ENCODE measurements at regions not wholly inside any gene's neighbourhood (a gene's known extent, or its start where the extent isn't known, plus 50 kb on each side); places are given as distances from the start of the nearest gene placed in this dataset.

DNA sequence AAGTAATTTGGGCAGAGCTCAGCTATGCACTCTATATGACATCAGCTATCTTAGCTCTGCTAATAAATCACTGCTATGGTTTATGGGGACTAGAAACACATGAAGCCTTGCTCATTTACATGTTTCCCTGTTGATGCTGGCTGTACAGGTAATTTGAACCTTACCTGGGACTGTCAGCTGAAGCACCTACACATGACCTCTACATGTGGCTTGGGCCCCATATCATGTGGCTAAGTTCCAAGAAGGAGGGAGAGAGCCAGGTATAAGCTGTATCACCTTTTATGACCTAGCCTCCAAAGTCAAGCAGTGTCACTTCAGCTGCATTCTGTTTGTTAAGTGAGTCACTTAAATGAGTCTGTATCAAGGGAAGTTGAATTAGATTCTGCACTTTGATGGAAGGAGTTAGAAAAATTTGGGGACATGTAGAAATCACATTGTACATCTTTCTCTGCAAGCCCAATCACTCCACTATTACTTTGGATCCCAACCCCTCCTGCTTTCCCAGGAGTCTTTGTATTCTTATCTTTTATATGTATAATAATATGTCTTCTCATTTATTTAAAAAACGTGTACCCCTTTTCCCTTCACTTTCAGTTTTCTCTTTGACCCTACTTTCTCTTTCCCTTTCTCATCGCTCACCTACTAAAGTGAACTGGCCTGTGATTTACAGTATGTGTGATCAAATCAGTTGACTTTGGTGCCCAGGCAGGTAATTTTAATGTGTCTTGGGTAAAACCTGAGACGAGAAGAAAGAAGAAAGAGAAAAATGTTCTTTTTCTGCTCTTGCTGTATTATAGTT, 53.4 kb upstream of the PRKACB start:
- Histone ChIP-seq H3K27ac (no peak overlapping the region), H3K9me3 (no peaks in the 10 kb centered on the region), H3K36me3 (no peaks in the 10 kb centered on the region), H3K4me1 (peaks cover 0 to 10% (median 5%) of the 10 kb centered on the region in 4 donors), H3K27me3 (no peaks in the 10 kb centered on the region), H3K4me3 (no peak overlapping the region)
- intact Hi-C loops (cut with DNase I; ENCODE audit: low total_unique reads) = no loop called here
- TF ChIP-seq CTCF (IDR thresholded peaks at IDR 0.05) = no peak
- no peak for DNase-seq

- no peak for DNase-seq
- Histone ChIP-seq H3K4me3 (no peak overlapping the region), H3K27ac (no peak overlapping the region), H3K36me3 (no peaks in the 10 kb centered on the region), H3K4me1 (peaks cover 0 to 10% (median 5%) of the 10 kb centered on the region in 4 donors), H3K9me3 (no peaks in the 10 kb centered on the region), H3K27me3 (no peaks in the 10 kb centered on the region)
- intact Hi-C loops (cut with DNase I; ENCODE audit: low total_unique reads) = no loop called here
- no peak for TF ChIP-seq CTCF (IDR thresholded peaks at IDR 0.05)
Observed at GRCh38 chr1:84089867-84090266, 54.2 kb upstream of the PRKACB start.

DNA sequence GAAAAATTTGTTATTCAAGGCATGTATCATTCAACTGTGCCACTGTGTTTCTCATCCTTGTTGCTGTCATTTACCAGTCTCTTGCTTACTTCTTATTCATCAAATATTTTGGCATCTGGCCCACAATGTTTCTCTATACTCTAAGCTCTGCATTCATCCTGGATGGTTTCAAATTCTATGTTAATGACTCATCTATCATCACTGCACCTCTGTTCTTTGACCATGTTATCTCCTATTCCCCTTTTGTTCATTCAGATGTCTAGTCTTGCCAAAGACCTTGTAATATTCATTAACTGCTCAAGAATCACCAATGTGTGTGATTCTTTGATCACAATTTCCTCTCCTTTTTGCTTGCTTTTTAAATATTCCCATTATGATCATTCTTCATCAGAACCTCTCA, 54.6 kb upstream of the PRKACB start:
- DNase-seq = no peak
- intact Hi-C loops (cut with DNase I; ENCODE audit: low total_unique reads) = no loop called here
- Histone ChIP-seq H3K4me3 (no peak overlapping the region), H3K27ac (no peak overlapping the region), H3K36me3 (no peaks in the 10 kb centered on the region), H3K9me3 (no peaks in the 10 kb centered on the region), H3K4me1 (peaks cover 0 to 10% (median 5%) of the 10 kb centered on the region in 4 donors), H3K27me3 (no peaks in the 10 kb centered on the region)
- TF ChIP-seq CTCF (IDR thresholded peaks at IDR 0.05) = no peak

- Histone ChIP-seq H3K4me1 (peaks cover 0 to 10% (median 5%) of the 10 kb centered on the region in 4 donors), H3K36me3 (no peaks in the 10 kb centered on the region), H3K27me3 (no peaks in the 10 kb centered on the region), H3K4me3 (no peak overlapping the region), H3K9me3 (no peaks in the 10 kb centered on the region), H3K27ac (no peak overlapping the region)
- TF ChIP-seq CTCF (IDR thresholded peaks at IDR 0.05) = no peak
- intact Hi-C loops (cut with DNase I; ENCODE audit: low total_unique reads) = no loop called here
- DNase-seq = no peak
Observed at GRCh38 chr1:84086616-84087015, 57.5 kb upstream of the PRKACB start.

DNA sequence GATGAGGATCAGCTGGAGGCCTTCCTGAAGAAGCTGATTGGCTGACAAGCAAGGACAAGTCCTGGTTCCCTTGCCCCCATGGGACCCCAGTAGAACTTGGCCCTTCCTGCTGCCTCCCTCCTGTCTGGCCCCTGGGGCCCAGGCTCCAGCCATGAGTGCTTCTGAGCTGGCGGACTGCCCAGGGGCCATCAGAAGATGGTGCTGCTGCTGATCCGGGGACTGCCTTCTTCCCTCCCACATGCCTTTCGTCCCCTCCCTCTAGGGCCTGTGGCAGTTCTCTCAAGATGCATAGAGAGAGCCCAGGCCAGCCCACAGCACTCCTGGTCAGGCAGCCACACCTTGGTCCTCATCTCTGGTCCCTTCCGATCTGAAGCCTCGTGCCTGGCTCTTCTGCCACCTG, 57.9 kb upstream of the PRKACB start:
- DNase-seq = no peak
- Histone ChIP-seq H3K4me3 (no peak overlapping the region), H3K27ac (no peak overlapping the region), H3K9me3 (no peaks in the 10 kb centered on the region), H3K27me3 (no peaks in the 10 kb centered on the region), H3K4me1 (peaks cover 0 to 10% (median 5%) of the 10 kb centered on the region in 4 donors), H3K36me3 (no peaks in the 10 kb centered on the region)
- intact Hi-C loops (cut with DNase I; ENCODE audit: low total_unique reads) = no loop called here
- no peak for TF ChIP-seq CTCF (IDR thresholded peaks at IDR 0.05)
